ENCODE measurements at regions not wholly inside any gene's neighbourhood (a gene's known extent, or its start where the extent isn't known, plus 50 kb on each side); places are given as distances from the start of the nearest gene placed in this dataset.
A peak's percentile ranks its signal among the peaks of the same experiment; 100 is the strongest.
"Not testable (repeated sequence)": the region's sequence is repeated elsewhere in the genome, so short reads cannot be mapped to it uniquely, and the experiment has no call there.

GRCh38 chr2:87566531-87566930, 181.4 kb upstream of the PLGLB2 start:
- H3K36me3 ChIP-seq (ENCODE audit: control insufficient read depth in 1 of 2, insufficient read depth in 2 of 2, low read length in 1 of 2); H3K4me3 ChIP-seq (ENCODE audit: low read length in 2 of 2); H3K4me1 ChIP-seq (ENCODE audit: control insufficient read depth in 1 of 2, insufficient read depth in 2 of 2, low read length in 2 of 2); H3K27me3 ChIP-seq (ENCODE audit: control insufficient read depth in 1 of 2, insufficient read depth in 2 of 2, low read length in 1 of 2); intact Hi-C loops (cut with DNase I); H3K9me3 ChIP-seq (ENCODE audit: control insufficient read depth, low read length); H3K27ac ChIP-seq (ENCODE audit: low read depth in 1 of 2, low read length in 2 of 2); DNase-seq: not testable (repeated sequence)
- WGBS, 2 donors = 66 to 68% methylated on average over 3 of the region's 3 CpGs
- peak; percentile 7 for ATAC-seq (ENCODE audit: low FRiP score)

GRCh38 chr2:87567093-87567492, 180.8 kb upstream of the PLGLB2 start:
- H3K4me3 ChIP-seq (ENCODE audit: low read length in 2 of 2); H3K27me3 ChIP-seq (ENCODE audit: control insufficient read depth in 1 of 2, insufficient read depth in 2 of 2, low read length in 1 of 2); intact Hi-C loops (cut with DNase I); H3K9me3 ChIP-seq (ENCODE audit: control insufficient read depth, low read length); H3K36me3 ChIP-seq (ENCODE audit: control insufficient read depth in 1 of 2, insufficient read depth in 2 of 2, low read length in 1 of 2); DNase-seq; H3K27ac ChIP-seq (ENCODE audit: low read depth in 1 of 2, low read length in 2 of 2); ATAC-seq (ENCODE audit: low FRiP score); H3K4me1 ChIP-seq (ENCODE audit: control insufficient read depth in 1 of 2, insufficient read depth in 2 of 2, low read length in 2 of 2): not testable (repeated sequence)
- WGBS, 2 donors = 95 to 98% methylated on average over 10 of the region's 11 CpGs

GRCh38 chr2:87567912-87568311, 180.0 kb upstream of the PLGLB2 start:
- H3K9me3 ChIP-seq (ENCODE audit: control insufficient read depth, low read length); H3K4me1 ChIP-seq (ENCODE audit: control insufficient read depth in 1 of 2, insufficient read depth in 2 of 2, low read length in 2 of 2); DNase-seq; ATAC-seq (ENCODE audit: low FRiP score); H3K36me3 ChIP-seq (ENCODE audit: control insufficient read depth in 1 of 2, insufficient read depth in 2 of 2, low read length in 1 of 2); H3K27me3 ChIP-seq (ENCODE audit: control insufficient read depth in 1 of 2, insufficient read depth in 2 of 2, low read length in 1 of 2); H3K4me3 ChIP-seq (ENCODE audit: low read length in 2 of 2); intact Hi-C loops (cut with DNase I); H3K27ac ChIP-seq (ENCODE audit: low read depth in 1 of 2, low read length in 2 of 2): not testable (repeated sequence)
- 99 to 100% methylated on average over 2 of the region's 3 CpGs for WGBS, 2 donors

GRCh38 chr2:87568554-87569278, 179.2 kb upstream of the PLGLB2 start:
- H3K36me3 ChIP-seq (ENCODE audit: control insufficient read depth in 1 of 2, insufficient read depth in 2 of 2, low read length in 1 of 2); DNase-seq; ATAC-seq (ENCODE audit: low FRiP score); H3K4me1 ChIP-seq (ENCODE audit: control insufficient read depth in 1 of 2, insufficient read depth in 2 of 2, low read length in 2 of 2); intact Hi-C loops (cut with DNase I); H3K4me3 ChIP-seq (ENCODE audit: low read length in 2 of 2); H3K27ac ChIP-seq (ENCODE audit: low read depth in 1 of 2, low read length in 2 of 2); H3K27me3 ChIP-seq (ENCODE audit: control insufficient read depth in 1 of 2, insufficient read depth in 2 of 2, low read length in 1 of 2); H3K9me3 ChIP-seq (ENCODE audit: control insufficient read depth, low read length): not testable (repeated sequence)
- WGBS, 2 donors = 95 to 96% methylated on average over 8 of the region's 10 CpGs

- H3K36me3 ChIP-seq (ENCODE audit: control insufficient read depth in 1 of 2, insufficient read depth in 2 of 2, low read length in 1 of 2); H3K4me3 ChIP-seq (ENCODE audit: low read length in 2 of 2); H3K27me3 ChIP-seq (ENCODE audit: control insufficient read depth in 1 of 2, insufficient read depth in 2 of 2, low read length in 1 of 2); H3K27ac ChIP-seq (ENCODE audit: low read depth in 1 of 2, low read length in 2 of 2); H3K9me3 ChIP-seq (ENCODE audit: control insufficient read depth, low read length); DNase-seq; H3K4me1 ChIP-seq (ENCODE audit: control insufficient read depth in 1 of 2, insufficient read depth in 2 of 2, low read length in 2 of 2); ATAC-seq (ENCODE audit: low FRiP score); intact Hi-C loops (cut with DNase I): not testable (repeated sequence)
- 94 to 96% methylated on average over 7 to 10 of the region's 11 CpGs for WGBS, 2 donors
These were observed 178.0 kb upstream of the PLGLB2 start for GRCh38 chr2:87569689-87570397.

- WGBS, 2 donors = 99 to 100% methylated on average over 1 to 3 of the region's 8 CpGs
- intact Hi-C loops (cut with DNase I); H3K9me3 ChIP-seq (ENCODE audit: control insufficient read depth, low read length); H3K36me3 ChIP-seq (ENCODE audit: control insufficient read depth in 1 of 2, insufficient read depth in 2 of 2, low read length in 1 of 2); H3K27me3 ChIP-seq (ENCODE audit: control insufficient read depth in 1 of 2, insufficient read depth in 2 of 2, low read length in 1 of 2); H3K27ac ChIP-seq (ENCODE audit: low read depth in 1 of 2, low read length in 2 of 2); DNase-seq; H3K4me1 ChIP-seq (ENCODE audit: control insufficient read depth in 1 of 2, insufficient read depth in 2 of 2, low read length in 2 of 2); ATAC-seq (ENCODE audit: low FRiP score); H3K4me3 ChIP-seq (ENCODE audit: low read length in 2 of 2): not testable (repeated sequence)
These were observed 175.9 kb upstream of the PLGLB2 start for GRCh38 chr2:87571889-87572465.

GRCh38 chr2:87572906-87573305, 175.0 kb upstream of the PLGLB2 start:
- H3K36me3 ChIP-seq (ENCODE audit: control insufficient read depth in 1 of 2, insufficient read depth in 2 of 2, low read length in 1 of 2); H3K9me3 ChIP-seq (ENCODE audit: control insufficient read depth, low read length); ATAC-seq (ENCODE audit: low FRiP score); H3K27me3 ChIP-seq (ENCODE audit: control insufficient read depth in 1 of 2, insufficient read depth in 2 of 2, low read length in 1 of 2); H3K4me3 ChIP-seq (ENCODE audit: low read length in 2 of 2); H3K27ac ChIP-seq (ENCODE audit: low read depth in 1 of 2, low read length in 2 of 2); H3K4me1 ChIP-seq (ENCODE audit: control insufficient read depth in 1 of 2, insufficient read depth in 2 of 2, low read length in 2 of 2); intact Hi-C loops (cut with DNase I); DNase-seq: not testable (repeated sequence)
- 51 to 56% methylated on average over 4 to 7 of the region's 12 CpGs for WGBS, 2 donors

- H3K27me3 ChIP-seq (ENCODE audit: control insufficient read depth in 1 of 2, insufficient read depth in 2 of 2, low read length in 1 of 2); H3K36me3 ChIP-seq (ENCODE audit: control insufficient read depth in 1 of 2, insufficient read depth in 2 of 2, low read length in 1 of 2); H3K4me3 ChIP-seq (ENCODE audit: low read length in 2 of 2); DNase-seq; ATAC-seq (ENCODE audit: low FRiP score); H3K27ac ChIP-seq (ENCODE audit: low read depth in 1 of 2, low read length in 2 of 2); H3K9me3 ChIP-seq (ENCODE audit: control insufficient read depth, low read length); H3K4me1 ChIP-seq (ENCODE audit: control insufficient read depth in 1 of 2, insufficient read depth in 2 of 2, low read length in 2 of 2); intact Hi-C loops (cut with DNase I): not testable (repeated sequence)
- WGBS, 2 donors = 6 to 8% methylated on average over 4 to 5 of the region's 14 CpGs
These were observed 174.3 kb upstream of the PLGLB2 start for GRCh38 chr2:87573386-87574192.

Measured in aorta (tissue), 5 donors.